Stomach smooth muscle (tissue), 2 donors: ENCODE measurements at regions not wholly inside any gene's neighbourhood (a gene's known extent, or its start where the extent isn't known, plus 50 kb on each side); places are given as distances from the start of the nearest gene placed in this dataset.

Experiments
- H3K27ac ChIP-seq: one replicate; pipeline ENCODE4 v1.7.0; 2013; ENCODE audit warnings: mild to moderate bottlenecking, low read length, inconsistent platforms
- H3K27me3 ChIP-seq, 2 donors: one replicate each; pipeline ENCODE4 v1.7.0; 2013; ENCODE audit warnings: low read length in 2 of 2; ENCODE audit not compliant: insufficient read depth in 2 of 2, control insufficient read depth in 1 of 2
- H3K36me3 ChIP-seq, 2 donors: one replicate each; pipeline ENCODE4 v1.7.0; 2013; ENCODE audit warnings: low read length in 2 of 2; ENCODE audit not compliant: control insufficient read depth in 2 of 2, insufficient read depth in 2 of 2
- H3K4me1 ChIP-seq: one replicate; pipeline ENCODE4 v1.7.0; 2013; ENCODE audit warnings: low read length; ENCODE audit not compliant: control insufficient read depth, insufficient read depth
- H3K4me3 ChIP-seq, 2 donors: one replicate each; pipeline ENCODE4 v1.7.0; 2013; ENCODE audit warnings: low read length in 2 of 2
- H3K9ac ChIP-seq, 2 donors: one replicate each; pipeline ENCODE4 v1.7.0; 2013; ENCODE audit warnings: low read length in 2 of 2, mild to moderate bottlenecking in 1 of 2
- H3K9me3 ChIP-seq, 2 donors: one replicate each; pipeline ENCODE4 v1.7.0; 2013; ENCODE audit warnings: low read length in 2 of 2; ENCODE audit not compliant: control insufficient read depth in 2 of 2
- donor health status: healthy.
- donor health status: Pancreatic carcinoma.

- Histone ChIP-seq H3K9ac (no peak overlapping the region), H3K4me3 (no peak overlapping the region), H3K27me3 (peaks cover 31 to 51% of the 10 kb centered on the region in 2 donors), H3K9me3 (no peaks in the 10 kb centered on the region), H3K27ac (no peak overlapping the region), H3K4me1 (no peaks in the 10 kb centered on the region), H3K36me3 (no peaks in the 10 kb centered on the region)
Observed at GRCh38 chr1:98051065-98051675, 130.3 kb upstream of the DPYD start.

- H3K4me1 ChIP-seq: peaks cover 3% of the 10 kb centered on the region
- H3K27me3 ChIP-seq: peaks cover 42 to 67% of the 10 kb centered on the region in 2 donors
- H3K36me3 ChIP-seq: no peaks in the 10 kb centered on the region
- H3K27ac ChIP-seq: no peak overlapping the region
- no peak overlapping the region for H3K9ac ChIP-seq
- peak overlapping the region in 1 of 2 donors; percentile 17 for H3K4me3 ChIP-seq
- peaks cover 0 to 4% of the 10 kb centered on the region in 2 donors for H3K9me3 ChIP-seq
Observed at GRCh38 chr1:98049370-98050135, 128.7 kb upstream of the DPYD start.

- Histone ChIP-seq H3K9ac (no peak overlapping the region), H3K27me3 (peaks cover 47 to 73% of the 10 kb centered on the region in 2 donors), H3K9me3 (peaks cover 0 to 4% of the 10 kb centered on the region in 2 donors), H3K36me3 (no peaks in the 10 kb centered on the region), H3K4me3 (peak overlapping the region; percentile 40 to 52), H3K27ac (no peak overlapping the region), H3K4me1 (peaks cover 3% of the 10 kb centered on the region)
Observed at GRCh38 chr1:98048751-98049325, 128.0 kb upstream of the DPYD start.

- Histone ChIP-seq H3K27ac (no peak overlapping the region), H3K27me3 (peaks cover 41 to 67% of the 10 kb centered on the region in 2 donors), H3K9me3 (peaks cover 0 to 4% of the 10 kb centered on the region in 2 donors), H3K9ac (no peak overlapping the region), H3K4me1 (peaks cover 3% of the 10 kb centered on the region), H3K4me3 (peak overlapping the region; percentile 40 to 52), H3K36me3 (no peaks in the 10 kb centered on the region)
Observed at GRCh38 chr1:98048244-98048643, 127.4 kb upstream of the DPYD start.

DNA sequence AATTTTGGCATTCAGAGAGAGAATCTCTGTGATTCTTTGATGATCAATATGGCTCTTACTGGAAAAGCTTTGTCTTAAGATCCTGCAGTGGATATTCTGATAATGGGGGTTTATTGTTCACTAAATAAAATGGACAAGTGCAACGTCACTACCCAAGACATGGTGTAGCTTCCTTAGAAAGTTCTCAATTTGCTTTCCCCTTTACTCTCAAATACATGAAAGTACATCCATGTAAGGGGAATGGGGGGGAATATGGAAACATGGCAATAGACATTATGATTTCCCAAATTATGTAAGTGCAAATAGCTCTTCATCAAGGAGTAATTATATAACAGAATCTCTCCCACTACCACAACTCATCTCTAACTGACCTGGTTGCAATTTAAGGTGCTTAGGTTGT lies 126.3 kb upstream of the DPYD start:
- H3K4me1 ChIP-seq: peaks cover 3% of the 10 kb centered on the region
- no peak overlapping the region for H3K4me3 ChIP-seq
- peaks cover 0 to 4% of the 10 kb centered on the region in 2 donors for H3K9me3 ChIP-seq
- H3K36me3 ChIP-seq: no peaks in the 10 kb centered on the region
- H3K9ac ChIP-seq: no peak overlapping the region
- no peak overlapping the region for H3K27ac ChIP-seq
- H3K27me3 ChIP-seq: peaks cover 40 to 58% of the 10 kb centered on the region in 2 donors

DNA sequence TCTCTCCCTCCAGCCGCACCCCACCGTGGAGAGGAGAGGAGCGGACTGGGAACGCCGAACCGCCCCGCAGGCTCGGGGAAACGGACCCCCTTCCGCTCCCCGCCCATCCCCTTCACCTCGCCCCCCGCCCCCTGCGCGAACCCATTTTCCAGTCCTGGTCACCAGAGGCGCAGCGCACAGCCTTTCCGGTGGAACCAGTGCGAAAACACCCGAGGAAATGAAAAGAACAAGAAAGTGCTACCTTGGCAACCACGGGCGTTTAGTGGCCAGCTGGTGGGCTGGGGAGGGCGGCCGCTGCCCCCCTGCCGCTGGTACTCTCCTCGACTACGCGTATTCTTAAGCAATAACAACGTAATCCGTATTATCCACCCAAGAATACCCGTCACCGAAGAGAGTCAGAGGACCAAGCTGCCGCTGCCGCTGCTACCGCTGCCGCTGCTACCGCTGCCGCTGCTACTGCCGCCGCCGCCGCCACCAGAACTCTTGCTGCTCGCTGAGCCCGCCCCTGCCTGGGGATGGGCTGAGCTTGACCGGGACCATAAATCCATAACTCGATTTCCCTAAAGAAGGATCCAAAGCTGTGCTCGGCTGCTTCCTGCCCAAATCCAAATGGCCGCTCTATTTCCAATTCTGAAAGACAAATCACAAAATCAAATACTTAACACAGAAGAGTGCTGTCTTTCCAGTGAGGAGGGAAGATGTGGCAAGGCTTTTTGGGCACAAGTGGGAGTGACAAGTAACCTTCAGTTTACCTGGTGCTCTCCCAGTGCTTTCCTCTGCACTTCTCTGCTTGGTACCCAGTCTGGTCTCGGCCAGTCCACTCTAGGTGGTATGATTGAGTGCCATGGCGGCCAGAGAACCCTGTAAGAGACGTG lies 125.2 kb upstream of the DPYD start:
- Histone ChIP-seq H3K36me3 (no peaks in the 10 kb centered on the region), H3K9me3 (peaks cover 0 to 4% of the 10 kb centered on the region in 2 donors), H3K27ac (no peak overlapping the region), H3K9ac (no peak overlapping the region), H3K27me3 (peaks cover 40 to 58% of the 10 kb centered on the region in 2 donors), H3K4me3 (peak overlapping the region; percentile 40 to 59), H3K4me1 (peaks cover 3% of the 10 kb centered on the region)

DNA sequence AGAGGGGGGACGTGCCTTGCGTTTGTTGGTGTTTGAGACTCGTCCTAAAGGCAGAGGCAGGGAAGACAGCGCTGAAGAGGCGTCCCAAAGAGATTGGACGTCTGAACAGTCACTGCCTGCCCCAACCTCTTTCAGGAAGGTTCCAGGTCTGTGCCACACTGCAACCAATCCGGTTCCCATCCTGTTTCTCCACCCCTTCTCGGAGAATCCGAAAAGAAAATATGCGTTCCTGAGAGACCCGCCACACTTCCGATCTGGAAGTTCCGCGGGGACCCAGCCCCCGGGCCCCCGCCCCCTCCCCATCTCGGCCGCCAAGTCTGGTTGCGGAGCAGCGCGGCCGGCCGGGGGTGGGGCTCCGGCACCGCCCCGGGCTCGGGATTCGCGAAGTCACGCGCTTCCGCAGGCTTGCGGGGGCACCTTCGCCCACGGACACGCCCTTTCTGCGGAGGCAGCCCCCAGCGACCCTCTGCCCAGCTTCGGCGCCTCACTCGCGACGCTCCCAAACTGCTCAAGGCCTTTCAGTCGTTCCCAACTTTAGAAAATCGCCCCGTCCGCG lies 124.5 kb upstream of the DPYD start:
- Histone ChIP-seq H3K4me3 (peak overlapping the region; percentile 43 to 59), H3K9ac (no peak overlapping the region), H3K27ac (no peak overlapping the region), H3K36me3 (no peaks in the 10 kb centered on the region), H3K27me3 (peaks cover 39 to 55% of the 10 kb centered on the region in 2 donors), H3K9me3 (peaks cover 0 to 4% of the 10 kb centered on the region in 2 donors), H3K4me1 (peaks cover 3% of the 10 kb centered on the region)

- Histone ChIP-seq H3K9me3 (peaks cover 0 to 4% of the 10 kb centered on the region in 2 donors), H3K4me3 (peak overlapping the region; percentile 43 to 59), H3K27me3 (peaks cover 35 to 50% of the 10 kb centered on the region in 2 donors), H3K4me1 (peaks cover 3% of the 10 kb centered on the region), H3K36me3 (no peaks in the 10 kb centered on the region), H3K27ac (no peak overlapping the region), H3K9ac (no peak overlapping the region)
Observed at GRCh38 chr1:98044766-98045165, 123.9 kb upstream of the DPYD start.

DNA sequence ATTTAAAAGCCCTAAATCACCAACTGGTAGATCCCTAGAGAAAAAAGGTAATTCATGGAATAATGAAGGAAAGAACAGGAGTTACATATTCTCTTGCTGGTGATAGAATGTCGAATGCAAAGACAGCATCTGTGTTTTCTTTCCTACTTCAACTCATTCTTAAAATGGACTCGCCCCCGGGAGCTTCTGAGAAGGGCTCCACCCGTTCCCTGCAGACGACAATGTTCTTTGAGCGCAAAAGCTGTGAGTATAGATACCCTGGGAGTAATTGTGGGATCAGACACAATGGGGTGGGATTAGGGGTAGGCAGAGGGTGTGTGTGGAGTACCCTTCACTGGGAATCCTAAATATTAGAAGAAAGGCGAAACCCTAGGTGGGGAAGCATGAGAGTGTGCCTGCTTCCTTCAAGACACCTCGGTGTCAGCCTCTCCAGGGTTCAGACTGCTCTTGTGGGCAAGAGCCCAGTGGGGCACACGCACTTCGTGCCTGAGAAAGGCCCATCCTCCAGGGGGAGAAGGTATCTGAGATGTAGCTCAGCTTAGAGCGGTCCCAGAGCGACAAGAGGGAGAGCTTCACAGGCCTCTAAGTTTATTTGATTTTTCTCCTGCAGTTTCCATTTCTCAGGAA lies 123.3 kb upstream of the DPYD start:
- Histone ChIP-seq H3K4me3 (no peak overlapping the region), H3K9me3 (peaks cover 0 to 4% of the 10 kb centered on the region in 2 donors)

GRCh38 chr1:98035602-98036002 lies 114.8 kb upstream of the DPYD start:
- no peaks in the 10 kb centered on the region for H3K27me3 ChIP-seq
- no peak overlapping the region for H3K27ac ChIP-seq
- no peak overlapping the region for H3K4me3 ChIP-seq
- no peaks in the 10 kb centered on the region for H3K9me3 ChIP-seq
- no peaks in the 10 kb centered on the region for H3K36me3 ChIP-seq
- no peak overlapping the region for H3K9ac ChIP-seq
- no peaks in the 10 kb centered on the region for H3K4me1 ChIP-seq

More for the DNA sequence above, 123.3 kb upstream of the DPYD start:
- Histone ChIP-seq H3K4me1 (peaks cover 3% of the 10 kb centered on the region), H3K27me3 (peaks cover 29 to 44% of the 10 kb centered on the region in 2 donors), H3K36me3 (no peaks in the 10 kb centered on the region), H3K9ac (no peak overlapping the region), H3K27ac (no peak overlapping the region)
